ENCODE measurements at regions not wholly inside any gene's neighbourhood (a gene's known extent, or its start where the extent isn't known, plus 50 kb on each side); places are given as distances from the start of the nearest gene placed in this dataset.
"Not testable (repeated sequence)": the region's sequence is repeated elsewhere in the genome, so short reads cannot be mapped to it uniquely, and the experiment has no call there.

DNA sequence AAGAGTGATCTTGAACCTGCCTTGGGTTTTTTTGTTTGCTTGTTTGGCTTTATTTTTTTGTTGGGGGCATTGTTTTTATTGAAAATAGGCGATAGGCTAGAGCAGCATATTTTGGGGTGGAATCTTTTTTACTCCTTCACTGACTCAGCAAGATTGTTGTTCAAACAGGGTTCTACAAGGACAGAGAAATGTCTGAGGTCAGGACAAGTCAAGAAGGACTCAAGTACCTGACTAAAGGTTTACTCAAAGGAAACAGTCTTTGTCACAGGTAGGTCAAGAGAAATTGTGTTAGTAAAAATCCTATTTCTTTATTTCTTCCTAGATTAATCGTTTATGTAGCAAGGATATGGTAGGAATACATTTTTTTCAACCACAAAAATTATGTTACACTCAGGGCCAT is 1564.0 kb upstream of the CDH9 start:
- in situ Hi-C loops (cut with MboI; ENCODE audit: low pct_unique_long_range_greater_than_20kb, low sequenced_read_pairs, unreplicated experiment) = no loop called here
- TF ChIP-seq, protein P1, sequence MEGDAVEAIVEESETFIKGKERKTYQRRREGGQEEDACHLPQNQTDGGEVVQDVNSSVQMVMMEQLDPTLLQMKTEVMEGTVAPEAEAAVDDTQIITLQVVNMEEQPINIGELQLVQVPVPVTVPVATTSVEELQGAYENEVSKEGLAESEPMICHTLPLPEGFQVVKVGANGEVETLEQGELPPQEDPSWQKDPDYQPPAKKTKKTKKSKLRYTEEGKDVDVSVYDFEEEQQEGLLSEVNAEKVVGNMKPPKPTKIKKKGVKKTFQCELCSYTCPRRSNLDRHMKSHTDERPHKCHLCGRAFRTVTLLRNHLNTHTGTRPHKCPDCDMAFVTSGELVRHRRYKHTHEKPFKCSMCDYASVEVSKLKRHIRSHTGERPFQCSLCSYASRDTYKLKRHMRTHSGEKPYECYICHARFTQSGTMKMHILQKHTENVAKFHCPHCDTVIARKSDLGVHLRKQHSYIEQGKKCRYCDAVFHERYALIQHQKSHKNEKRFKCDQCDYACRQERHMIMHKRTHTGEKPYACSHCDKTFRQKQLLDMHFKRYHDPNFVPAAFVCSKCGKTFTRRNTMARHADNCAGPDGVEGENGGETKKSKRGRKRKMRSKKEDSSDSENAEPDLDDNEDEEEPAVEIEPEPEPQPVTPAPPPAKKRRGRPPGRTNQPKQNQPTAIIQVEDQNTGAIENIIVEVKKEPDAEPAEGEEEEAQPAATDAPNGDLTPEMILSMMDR (IDR thresholded peaks at IDR 0.05; ENCODE audit: extremely low read depth, insufficient read depth, missing control alignments) = no peak
- no peak for DNase-seq (ENCODE audit: low spot score)

DNA sequence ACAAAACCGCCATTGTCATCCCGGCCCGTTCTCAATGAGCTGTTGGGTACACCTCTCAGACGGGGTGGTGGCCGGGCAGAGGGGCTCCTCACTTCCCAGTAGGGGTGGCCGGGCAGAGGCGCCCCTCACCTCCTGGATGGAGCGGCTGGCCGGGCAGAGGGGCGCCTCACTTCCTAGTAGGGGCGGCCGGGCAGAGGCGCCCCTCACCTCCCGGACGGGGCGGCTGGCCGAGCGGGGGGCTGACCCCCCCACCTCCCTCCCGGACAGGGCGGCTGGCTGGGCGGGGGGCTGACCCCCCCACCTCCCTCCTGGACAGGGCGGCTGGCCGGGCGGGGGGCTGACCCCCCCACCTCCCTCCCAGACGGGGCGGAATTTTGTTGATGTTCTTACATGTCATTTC is 1558.3 kb upstream of the CDH9 start:
- in situ Hi-C loops (cut with MboI; ENCODE audit: low pct_unique_long_range_greater_than_20kb, low sequenced_read_pairs, unreplicated experiment) = not testable (repeated sequence)

DNA sequence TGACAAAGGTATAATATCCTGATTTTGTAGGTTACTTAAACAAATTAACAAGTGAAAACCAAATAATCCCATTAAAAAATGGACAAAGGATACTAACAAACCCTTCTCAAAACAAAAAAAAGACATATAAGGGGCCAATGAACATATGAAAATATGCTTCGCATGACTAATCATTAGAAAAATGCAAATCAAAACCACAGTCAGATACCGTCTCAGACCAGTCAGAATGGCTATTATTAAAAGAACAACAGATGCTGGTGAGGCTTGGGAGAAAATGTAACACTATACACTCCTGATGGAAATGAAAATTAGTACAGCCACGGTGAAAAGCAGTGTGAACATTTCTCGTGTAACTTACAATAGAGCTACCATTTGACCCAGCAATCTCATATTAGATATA is 1542.2 kb upstream of the CDH9 start:
- TF ChIP-seq, protein P1 (IDR thresholded peaks at IDR 0.05; ENCODE audit: extremely low read depth, insufficient read depth, missing control alignments) = no peak
- DNase-seq (ENCODE audit: low spot score) = no peak
- in situ Hi-C loops (cut with MboI; ENCODE audit: low pct_unique_long_range_greater_than_20kb, low sequenced_read_pairs, unreplicated experiment) = no loop called here

More for the DNA sequence above, 1558.3 kb upstream of the CDH9 start:
- DNase-seq (ENCODE audit: low spot score) = not testable (repeated sequence)

DNA sequence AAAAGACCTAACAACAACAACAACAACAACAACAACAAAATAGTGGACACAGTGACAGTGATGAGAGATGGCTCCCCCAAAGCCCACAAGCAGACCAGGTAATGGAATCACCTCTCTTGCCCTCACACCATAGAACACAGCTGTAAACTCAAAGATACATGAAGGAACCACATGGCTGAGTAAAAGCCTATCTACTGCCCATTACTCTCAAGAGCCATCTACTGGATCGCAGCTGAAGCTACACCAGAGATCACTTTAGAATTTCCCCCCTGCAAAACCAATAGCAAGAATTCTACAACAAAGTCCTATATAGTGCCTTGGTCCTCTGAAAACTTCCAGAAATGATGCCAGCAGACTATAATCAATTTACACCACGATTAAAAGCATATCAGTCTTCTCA is 1537.6 kb upstream of the CDH9 start:
- no peak for DNase-seq (ENCODE audit: low spot score)
- TF ChIP-seq, protein P1 (IDR thresholded peaks at IDR 0.05; ENCODE audit: extremely low read depth, insufficient read depth, missing control alignments) = no peak
- in situ Hi-C loops (cut with MboI; ENCODE audit: low pct_unique_long_range_greater_than_20kb, low sequenced_read_pairs, unreplicated experiment) = no loop called here

DNA sequence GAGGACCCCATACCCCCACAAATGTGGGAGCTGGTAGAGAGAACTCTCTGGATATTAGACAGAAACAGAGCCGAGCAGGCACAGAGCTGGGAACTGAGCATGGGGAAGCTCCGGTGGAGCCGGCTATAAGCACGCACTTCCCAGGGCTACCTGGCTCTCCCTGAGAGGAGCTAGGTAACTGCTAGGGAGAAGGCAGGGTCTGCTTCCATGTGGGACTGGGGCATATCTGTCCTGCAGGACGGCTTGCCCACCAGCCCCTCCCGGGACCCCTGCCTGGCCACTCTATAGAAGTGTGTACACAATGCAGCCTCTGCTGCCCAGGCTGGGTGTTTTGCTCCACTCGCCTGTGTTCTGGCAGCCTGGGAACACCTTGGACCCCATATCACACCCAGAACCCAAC is 1537.0 kb upstream of the CDH9 start:
- in situ Hi-C loops (cut with MboI; ENCODE audit: low pct_unique_long_range_greater_than_20kb, low sequenced_read_pairs, unreplicated experiment) = no loop called here
- TF ChIP-seq, protein P1 (IDR thresholded peaks at IDR 0.05; ENCODE audit: extremely low read depth, insufficient read depth, missing control alignments) = no peak
- no peak for DNase-seq (ENCODE audit: low spot score)

DNA sequence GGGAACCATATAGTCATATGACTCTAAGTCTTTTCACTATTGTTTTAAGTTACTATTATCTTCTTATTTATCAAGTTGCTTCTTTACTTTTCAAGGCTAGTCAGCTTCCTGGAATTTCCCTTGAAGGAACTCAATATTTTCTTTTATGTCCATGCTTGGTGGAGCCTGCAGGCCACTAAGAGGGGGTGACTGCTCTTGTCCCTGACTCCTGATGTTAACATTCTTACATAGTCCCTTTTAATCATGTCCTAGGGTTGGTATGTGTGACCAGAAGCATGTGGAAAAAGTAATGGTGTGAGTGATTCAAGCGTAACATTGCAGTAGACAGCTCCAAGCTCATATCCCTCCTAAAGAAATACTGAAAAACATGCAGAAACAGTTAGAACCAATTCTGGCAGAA is 1536.2 kb upstream of the CDH9 start:
- TF ChIP-seq, protein P1 (IDR thresholded peaks at IDR 0.05; ENCODE audit: extremely low read depth, insufficient read depth, missing control alignments) = no peak
- in situ Hi-C loops (cut with MboI; ENCODE audit: low pct_unique_long_range_greater_than_20kb, low sequenced_read_pairs, unreplicated experiment) = no loop called here
- no peak for DNase-seq (ENCODE audit: low spot score)

DNA sequence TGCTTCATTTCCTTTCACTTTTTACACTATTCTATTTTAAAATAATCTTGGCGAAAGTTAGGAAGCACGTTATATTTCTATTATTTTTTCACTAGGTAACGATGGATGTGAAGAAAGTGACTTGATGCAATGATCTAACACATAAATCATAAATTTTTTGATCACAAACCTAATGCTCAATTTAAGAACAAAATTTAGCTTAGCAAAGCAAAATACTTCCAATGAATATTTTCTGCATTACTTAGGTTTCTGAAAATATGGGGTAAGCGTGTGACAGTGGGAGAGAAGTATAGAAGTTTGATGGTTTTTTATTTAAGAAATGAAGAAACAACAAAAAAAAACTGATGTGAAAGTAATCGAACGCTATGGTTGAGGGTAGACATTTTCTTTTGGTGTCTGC is 1528.7 kb upstream of the CDH9 start:
- in situ Hi-C loops (cut with MboI; ENCODE audit: low pct_unique_long_range_greater_than_20kb, low sequenced_read_pairs, unreplicated experiment) = no loop called here
- no peak for DNase-seq (ENCODE audit: low spot score)
- TF ChIP-seq, protein P1 (IDR thresholded peaks at IDR 0.05; ENCODE audit: extremely low read depth, insufficient read depth, missing control alignments) = no peak
